ENCODE measurements at regions not wholly inside any gene's neighbourhood (a gene's known extent, or its start where the extent isn't known, plus 50 kb on each side); places are given as distances from the start of the nearest gene placed in this dataset.

GRCh38 chr6:93932175-93932574, 512.8 kb upstream of the EPHA7 start:
- POLR2A ChIA-PET (ENCODE audit: unreplicated experiment), result no interaction called here
- intact Hi-C loops (cut with micrococcal nuclease; ENCODE audit: unreplicated experiment), result no loop called here
- H3K79me2 ChIP-seq (ENCODE audit: low read depth), result no peaks in the 10 kb centered on the region
- H3K4me2 ChIP-seq, result no peak overlapping the region
- H3K4me1 ChIP-seq (replicated peaks; ENCODE audit: insufficient read depth), result no peaks in the 10 kb centered on the region
- H3K27me3 ChIP-seq (ENCODE audit: insufficient read depth, low read depth), result no peaks in the 10 kb centered on the region
- H3F3A ChIP-seq (ENCODE audit: insufficient read depth, low read depth), result no peaks in the 10 kb centered on the region
- no peaks in the 10 kb centered on the region for H3K9me3 ChIP-seq (ENCODE audit: insufficient read depth, low read depth)
- no peak for TF ChIP-seq CTCF (conservative IDR thresholded peaks at IDR 0.05)
- TF ChIP-seq EZH2 (IDR thresholded peaks at IDR 0.05; ENCODE audit: low read depth), result no peak
- H2AFZ ChIP-seq, result no peak overlapping the region
- H3K27ac ChIP-seq, result no peak overlapping the region
- BruUV-seq (replicated peaks), result no TSS peak
- no peak overlapping the region for H3K4me3 ChIP-seq
- no peaks in the 10 kb centered on the region for H3K36me3 ChIP-seq (ENCODE audit: low read depth)
- H3K9me2 ChIP-seq (ENCODE audit: insufficient read depth), result no peaks in the 10 kb centered on the region
- CTCF ChIA-PET, result no interaction called here
- no peaks in the 10 kb centered on the region for H4K20me1 ChIP-seq (ENCODE audit: insufficient read depth)
- no peak for DNase-seq

- no peaks in the 10 kb centered on the region for H4K20me1 ChIP-seq (ENCODE audit: insufficient read depth)
- POLR2A ChIA-PET (ENCODE audit: unreplicated experiment), result no interaction called here
These were observed 508.4 kb upstream of the EPHA7 start for GRCh38 chr6:93927731-93928130.

GRCh38 chr6:93919365-93919764, 500.0 kb upstream of the EPHA7 start:
- H3K9me3 ChIP-seq (ENCODE audit: insufficient read depth, low read depth), result no peaks in the 10 kb centered on the region
- no peaks in the 10 kb centered on the region for H4K20me1 ChIP-seq (ENCODE audit: insufficient read depth)
- no peak overlapping the region for H2AFZ ChIP-seq
- no peak overlapping the region for H3K4me2 ChIP-seq
- H3K4me3 ChIP-seq, result no peak overlapping the region
- TF ChIP-seq EZH2 (IDR thresholded peaks at IDR 0.05; ENCODE audit: low read depth), result no peak
- TF ChIP-seq CTCF (conservative IDR thresholded peaks at IDR 0.05), result no peak
- H3K27me3 ChIP-seq (ENCODE audit: insufficient read depth, low read depth), result no peaks in the 10 kb centered on the region
- DNase-seq, result no peak
- intact Hi-C loops (cut with micrococcal nuclease; ENCODE audit: unreplicated experiment), result no loop called here
- no peaks in the 10 kb centered on the region for H3K79me2 ChIP-seq (ENCODE audit: low read depth)
- POLR2A ChIA-PET (ENCODE audit: unreplicated experiment), result no interaction called here
- BruUV-seq (replicated peaks), result no TSS peak
- H3F3A ChIP-seq (ENCODE audit: insufficient read depth, low read depth), result no peaks in the 10 kb centered on the region
- CTCF ChIA-PET, result no interaction called here
- H3K9me2 ChIP-seq (ENCODE audit: insufficient read depth), result no peaks in the 10 kb centered on the region
- H3K27ac ChIP-seq, result no peak overlapping the region
- H3K36me3 ChIP-seq (ENCODE audit: low read depth), result no peaks in the 10 kb centered on the region
- H3K4me1 ChIP-seq (replicated peaks; ENCODE audit: insufficient read depth), result no peaks in the 10 kb centered on the region

More at GRCh38 chr6:93927731-93928130, 508.4 kb upstream of the EPHA7 start:
- Histone ChIP-seq H3K9me2 (ENCODE audit: insufficient read depth) (no peaks in the 10 kb centered on the region), H3K27me3 (ENCODE audit: insufficient read depth, low read depth) (no peaks in the 10 kb centered on the region), H3F3A (ENCODE audit: insufficient read depth, low read depth) (no peaks in the 10 kb centered on the region), H3K36me3 (ENCODE audit: low read depth) (no peaks in the 10 kb centered on the region), H3K4me3 (no peak overlapping the region), H3K79me2 (ENCODE audit: low read depth) (no peaks in the 10 kb centered on the region), H3K9me3 (ENCODE audit: insufficient read depth, low read depth) (no peaks in the 10 kb centered on the region), H3K4me1 (replicated peaks; ENCODE audit: insufficient read depth) (no peaks in the 10 kb centered on the region), H2AFZ (no peak overlapping the region), H3K27ac (no peak overlapping the region), H3K4me2 (no peak overlapping the region)
- TF ChIP-seq EZH2 (IDR thresholded peaks at IDR 0.05; ENCODE audit: low read depth) (no peak), CTCF (conservative IDR thresholded peaks at IDR 0.05) (no peak)
- DNase-seq, result no peak
- intact Hi-C loops (cut with micrococcal nuclease; ENCODE audit: unreplicated experiment), result no loop called here
- no TSS peak for BruUV-seq (replicated peaks)
- CTCF ChIA-PET, result no interaction called here
